Spleen (tissue), 7 donors: ENCODE measurements at regions not wholly inside any gene's neighbourhood (a gene's known extent, or its start where the extent isn't known, plus 50 kb on each side); places are given as distances from the start of the nearest gene placed in this dataset.

Experiments used
- POLR2AphosphoS5 ChIP-seq, 3 donors: sonication (generic); formaldehyde crosslinking; IDR thresholded peaks; one replicate each; pipeline ENCODE4 v1.5.1; 2017; ENCODE audit warnings: antibody characterized with exemption in 3 of 3
- TF ChIP-seq, protein P1 (sequence below), 11 experiments: fragments of 200-600 bp in 7 of 11; fragments of 450-650 bp in 4 of 11; sonication (generic) in 4 of 11; IDR thresholded peaks in 8 of 11; conservative IDR thresholded peaks in 3 of 11; 1 replicate in 7 of 11; 2 replicates in 4 of 11; pipeline versions ENCODE4 v1.4.0 to v1.8.0; 2016 to 2021; ENCODE audit warnings: antibody characterized with exemption in 11 of 11, inconsistent platforms in 4 of 11, mild to moderate bottlenecking in 1 of 11
- donor health status: DM: no; HTN: no; CAD: no; lungs with moderate emphysema.
- donor health status: DM: no; HTN: no; CAD: no.
- donor health status: DM: no; HTN: no; CAD: no.

DNA sequence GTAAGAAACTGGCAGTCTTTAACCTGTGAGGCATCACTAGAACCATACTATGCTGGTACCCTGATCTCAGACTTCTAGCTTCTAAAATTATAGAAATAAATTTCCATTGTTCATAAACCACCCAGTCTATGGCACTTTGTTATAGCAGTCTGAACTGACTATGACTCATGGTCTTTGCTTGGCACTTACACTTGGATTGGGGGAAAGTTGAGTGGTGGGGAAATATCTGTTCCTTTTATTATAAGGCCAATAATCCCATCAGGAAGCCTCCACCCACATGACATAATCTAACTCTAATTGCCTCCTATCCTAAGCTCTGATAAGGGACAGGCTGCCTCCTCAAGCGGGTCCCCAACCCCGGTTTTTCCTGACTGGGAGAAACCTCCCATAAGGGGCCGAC lies 61.4 kb upstream of the PACRGL start:
- TF ChIP-seq, protein P1, sequence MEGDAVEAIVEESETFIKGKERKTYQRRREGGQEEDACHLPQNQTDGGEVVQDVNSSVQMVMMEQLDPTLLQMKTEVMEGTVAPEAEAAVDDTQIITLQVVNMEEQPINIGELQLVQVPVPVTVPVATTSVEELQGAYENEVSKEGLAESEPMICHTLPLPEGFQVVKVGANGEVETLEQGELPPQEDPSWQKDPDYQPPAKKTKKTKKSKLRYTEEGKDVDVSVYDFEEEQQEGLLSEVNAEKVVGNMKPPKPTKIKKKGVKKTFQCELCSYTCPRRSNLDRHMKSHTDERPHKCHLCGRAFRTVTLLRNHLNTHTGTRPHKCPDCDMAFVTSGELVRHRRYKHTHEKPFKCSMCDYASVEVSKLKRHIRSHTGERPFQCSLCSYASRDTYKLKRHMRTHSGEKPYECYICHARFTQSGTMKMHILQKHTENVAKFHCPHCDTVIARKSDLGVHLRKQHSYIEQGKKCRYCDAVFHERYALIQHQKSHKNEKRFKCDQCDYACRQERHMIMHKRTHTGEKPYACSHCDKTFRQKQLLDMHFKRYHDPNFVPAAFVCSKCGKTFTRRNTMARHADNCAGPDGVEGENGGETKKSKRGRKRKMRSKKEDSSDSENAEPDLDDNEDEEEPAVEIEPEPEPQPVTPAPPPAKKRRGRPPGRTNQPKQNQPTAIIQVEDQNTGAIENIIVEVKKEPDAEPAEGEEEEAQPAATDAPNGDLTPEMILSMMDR (IDR thresholded peaks at IDR 0.05 in 8 of 11, conservative IDR thresholded peaks at IDR 0.05 in 3 of 11) = no peak
- TF ChIP-seq POLR2AphosphoS5 (IDR thresholded peaks at IDR 0.05) = no peak
